GM21390 (cell line): ENCODE measurements at regions not wholly inside any gene's neighbourhood (a gene's known extent, or its start where the extent isn't known, plus 50 kb on each side); places are given as distances from the start of the nearest gene placed in this dataset.

Experiments used
- ATAC-seq: cut with Tn5 transposase; IDR thresholded peaks from one replicate; pipeline ENCODE4 v1.9.1; 2021; ENCODE audit not compliant: unreplicated experiment

- ATAC-seq: no peak
These were observed 412.0 kb upstream of the NR2F2 start for GRCh38 chr15:95918525-95918924.

- no peak for ATAC-seq
These were observed 411.0 kb upstream of the NR2F2 start for GRCh38 chr15:95919460-95919859.

GRCh38 chr15:95921404-95921803 lies 409.1 kb upstream of the NR2F2 start:
- no peak for ATAC-seq

- no peak for ATAC-seq
These were observed 408.1 kb upstream of the NR2F2 start for GRCh38 chr15:95922431-95922830.

GRCh38 chr15:95923792-95924191 lies 406.7 kb upstream of the NR2F2 start:
- no peak for ATAC-seq

GRCh38 chr15:95928822-95929221 lies 401.7 kb upstream of the NR2F2 start:
- ATAC-seq: no peak

- peak; percentile 77 for ATAC-seq
These were observed 401.2 kb upstream of the NR2F2 start for GRCh38 chr15:95929232-95929846.

GRCh38 chr15:95930659-95931375 lies 399.7 kb upstream of the NR2F2 start:
- no peak for ATAC-seq

- ATAC-seq: no peak
These were observed 398.9 kb upstream of the NR2F2 start for GRCh38 chr15:95931619-95932018.

GRCh38 chr15:95932141-95932540 lies 398.4 kb upstream of the NR2F2 start:
- no peak for ATAC-seq

GRCh38 chr15:95932676-95933075 lies 397.8 kb upstream of the NR2F2 start:
- ATAC-seq: no peak

- no peak for ATAC-seq
These were observed 394.6 kb upstream of the NR2F2 start for GRCh38 chr15:95935852-95936251.

- ATAC-seq: no peak
These were observed 393.4 kb upstream of the NR2F2 start for GRCh38 chr15:95937128-95937528.

GRCh38 chr15:95940431-95940985 lies 390.0 kb upstream of the NR2F2 start:
- ATAC-seq: no peak

- ATAC-seq: no peak
These were observed 386.3 kb upstream of the NR2F2 start for GRCh38 chr15:95944193-95944592.

GRCh38 chr15:95944661-95945255 lies 385.7 kb upstream of the NR2F2 start:
- ATAC-seq: no peak

GRCh38 chr15:95946241-95946640 lies 384.3 kb upstream of the NR2F2 start:
- no peak for ATAC-seq

GRCh38 chr15:95946926-95947325 lies 383.6 kb upstream of the NR2F2 start:
- no peak for ATAC-seq

GRCh38 chr15:95948411-95948810 lies 382.1 kb upstream of the NR2F2 start:
- no peak for ATAC-seq

- ATAC-seq: no peak
These were observed 377.5 kb upstream of the NR2F2 start for GRCh38 chr15:95953032-95953431.

- ATAC-seq: no peak
These were observed 372.6 kb upstream of the NR2F2 start for GRCh38 chr15:95957861-95958260.

GRCh38 chr15:95958382-95958781 lies 372.1 kb upstream of the NR2F2 start:
- ATAC-seq: no peak
